K562 (cell line): ENCODE measurements at regions not wholly inside any gene's neighbourhood (a gene's known extent, or its start where the extent isn't known, plus 50 kb on each side); places are given as distances from the start of the nearest gene placed in this dataset.

ENCODE experiments used
- ATAC-seq: fragments of 200-7000 bp; cut with Tn5 transposase; 3 replicates; pipeline ENCODE4 v1.9.1; 2020; ENCODE audit warnings: moderate library complexity
- BruUV-seq: library from RNA; stranded (reverse); fragments of 400-500 nt; replicated peaks from 2 replicates; lab custom pipeline; 2021; lab: Mats Ljungman, UMichigan
- CTCF ChIA-PET: fragments of 300-600 bp; formaldehyde crosslinking; extraction: SDS; loops from one replicate; lab custom pipeline; 2021; ENCODE audit warnings: low intra/inter-chr PET ratio; lab: Yijun Ruan, JAX
- POLR2A ChIA-PET: fragments of 300-600, 350-650 bp; sonication (Branson Sonifier 250); formaldehyde crosslinking; extraction: SDS; loops from one replicate; lab custom pipeline; 2021; ENCODE audit warnings: antibody characterized with exemption, inconsistent platforms; lab: Yijun Ruan, JAX
- DNase-seq, 4 experiments: peaks; one replicate each; pipeline versions ENCODE4 v3.0.0 to v3.0.0-alpha.2; 2011 to 2018; ENCODE audit warnings: low spot score in 3 of 4, mixed read lengths in 3 of 4; ENCODE audit errors: extremely low read depth in 1 of 4
- FAIRE-seq: peaks from 2 replicates; lab custom pipeline; 2011; peaks lifted over from hg19 to GRCh38; lab: Jason Lieb, UNC
- H2AFZ ChIP-seq: 2 replicates; pipeline ENCODE4 v1.6.0; 2011; ENCODE audit warnings: low read depth, low read length, control low read depth, inconsistent platforms
- H3K27ac ChIP-seq: fragments of 200-600 bp; 3 replicates; pipeline ENCODE4 v1.8.0; 2011; ENCODE audit warnings: low read depth, mild to moderate bottlenecking, control low read depth, inconsistent platforms, low read length, moderate library complexity, mixed read lengths; ENCODE audit errors: extremely low read depth
- H3K27me3 ChIP-seq, 2 experiments: fragments of 300-600 bp in 1 of 2; 2 replicates in 1 of 2; 3 replicates in 1 of 2; pipeline versions ENCODE4 v1.6.0 to v1.8.0; 2011; ENCODE audit warnings: inconsistent platforms in 2 of 2, low read length in 2 of 2, mild to moderate bottlenecking in 1 of 2, mixed read lengths in 1 of 2, moderate library complexity in 1 of 2; ENCODE audit not compliant: control insufficient read depth in 2 of 2, insufficient read depth in 2 of 2
- H3K36me3 ChIP-seq: fragments of 300-600 bp; 3 replicates; pipeline ENCODE4 v1.8.0; 2011; ENCODE audit warnings: mild to moderate bottlenecking, low read length, inconsistent platforms; ENCODE audit not compliant: control insufficient read depth, insufficient read depth
- H3K4me1 ChIP-seq, 2 experiments: fragments of 200-600 bp in 1 of 2; replicated peaks in 1 of 2; 2 replicates in 1 of 2; 3 replicates in 1 of 2; pipeline versions ENCODE4 v1.5.1 to v1.8.0; 2011; ENCODE audit warnings: inconsistent platforms in 2 of 2, low read length in 2 of 2, mild to moderate bottlenecking in 1 of 2, mixed read lengths in 1 of 2, moderate library complexity in 1 of 2; ENCODE audit not compliant: control insufficient read depth in 2 of 2, insufficient read depth in 2 of 2
- H3K4me2 ChIP-seq: 2 replicates; pipeline ENCODE4 v1.6.1; 2011; ENCODE audit warnings: low read length, control low read depth, inconsistent platforms, mixed read lengths; ENCODE audit not compliant: insufficient read depth
- H3K4me3 ChIP-seq: fragments of 200-600 bp; sonication (generic), shearing (Covaris generic); 2 replicates; pipeline ENCODE4 v1.5.1; 2016; ENCODE audit warnings: control low read depth, inconsistent platforms
- H3K79me2 ChIP-seq: fragments of 200-600 bp; 3 replicates; pipeline ENCODE4 v1.8.0; 2011; ENCODE audit warnings: low read length, inconsistent platforms; ENCODE audit not compliant: control insufficient read depth, insufficient read depth
- H3K9ac ChIP-seq, 2 experiments: 2 replicates each; pipeline versions ENCODE4 v1.6.0 to v1.6.1; 2011; ENCODE audit warnings: low read depth in 2 of 2, low read length in 2 of 2, control low read depth in 1 of 2, inconsistent platforms in 1 of 2, mild to moderate bottlenecking in 1 of 2, mixed read lengths in 1 of 2; ENCODE audit not compliant: insufficient read depth in 1 of 2
- H3K9me1 ChIP-seq: one replicate; pipeline ENCODE4 v1.6.0; 2011; ENCODE audit warnings: inconsistent platforms, mild to moderate bottlenecking, low read length, moderate library complexity; ENCODE audit not compliant: control insufficient read depth, insufficient read depth
- H3K9me3 ChIP-seq: replicated peaks from 2 replicates; pipeline ENCODE4 v1.5.1; 2011; ENCODE audit warnings: low read depth, low read length, inconsistent platforms; ENCODE audit not compliant: control insufficient read depth, insufficient read depth
- H4K20me1 ChIP-seq: replicated peaks from 2 replicates; pipeline ENCODE4 v1.6.1; 2011; ENCODE audit warnings: low read length, inconsistent platforms, mixed read lengths; ENCODE audit not compliant: control insufficient read depth, insufficient read depth
- ARID2 ChIP-seq: fragments of 450-650 bp; IDR thresholded peaks from 2 replicates; pipeline ENCODE4 v1.6.1; 2017; ENCODE audit warnings: antibody characterized with exemption, mild to moderate bottlenecking
- CBX8 ChIP-seq: fragments of 200-600 bp; sonication (generic); IDR thresholded peaks from 2 replicates; pipeline ENCODE4 v1.6.1; 2012; ENCODE audit warnings: borderline replicate concordance, mixed run types, low read depth, mild to moderate bottlenecking, moderate library complexity, mixed read lengths, low read length, control low read depth, inconsistent platforms; ENCODE audit not compliant: poor library complexity, severe bottlenecking; ENCODE audit errors: extremely low read depth
- DLX4 ChIP-seq: fragments of 250-450 bp; sonication (Bioruptor Pico); IDR thresholded peaks from 2 replicates; pipeline ENCODE4 v1.6.1; 2021; ENCODE audit warnings: mild to moderate bottlenecking
- ETS2 ChIP-seq: IDR thresholded peaks from 2 replicates; pipeline ENCODE4 v1.6.1; 2016; ENCODE audit warnings: borderline replicate concordance, missing genetic modification characterization, mild to moderate bottlenecking, moderate library complexity, missing compliant biosample characterization; ENCODE audit not compliant: poor library complexity, severe bottlenecking
- HMG20B ChIP-seq: fragments of 250-450 bp; sonication (Bioruptor Pico); IDR thresholded peaks from 2 replicates; pipeline ENCODE4 v1.5.0; 2021; ENCODE audit warnings: mild to moderate bottlenecking
- LARP7 ChIP-seq: fragments of 450-650 bp; IDR thresholded peaks from 2 replicates; pipeline ENCODE4 v1.6.1; 2016
- MCM5 ChIP-seq: fragments of 450-650 bp; IDR thresholded peaks from 2 replicates; pipeline ENCODE4 v1.6.1; 2016; ENCODE audit warnings: low read depth
- SETDB1 ChIP-seq: IDR thresholded peaks from one replicate; pipeline ENCODE4 v1.6.1; 2012; ENCODE audit warnings: low read length, control low read depth, inconsistent platforms
- ZNF699 ChIP-seq: fragments of 250-450 bp; sonication (Bioruptor Pico); IDR thresholded peaks from 2 replicates; pipeline ENCODE4 v1.8.0; 2021; ENCODE audit warnings: mild to moderate bottlenecking, moderate library complexity; ENCODE audit not compliant: insufficient replicate concordance
- ZNF764 ChIP-seq: fragments of 250-450 bp; sonication (Bioruptor Pico); IDR thresholded peaks from 2 replicates; pipeline ENCODE4 v1.4.0; 2020; ENCODE audit warnings: low read depth, mild to moderate bottlenecking, moderate library complexity
- WGBS: fragments of 100-300 bp; shearing (Covaris generic); methylation state at CpG from one replicate; pipeline ENCODE4 v1.1.6; 2016; ENCODE audit warnings: low coverage, mixed read lengths; ENCODE audit not compliant: insufficient coverage; ENCODE audit errors: missing lambda C conversion rate; 5-methylcytosine and 5-hydroxymethylcytosine counted together
- in situ Hi-C: fragments of 300-500 bp; cut with MboI; formaldehyde crosslinking; loops from 4 replicates; pipeline ENCODE4 v1.15.0; 2018; ENCODE audit warnings: inconsistent platforms, mixed read lengths
- intact Hi-C: fragments of 100-400 bp; cut with micrococcal nuclease; formaldehyde crosslinking; loops from 2 replicates; pipeline ENCODE4 v1.14.2; 2022
- TF ChIP-seq, protein P1 (sequence below): IDR thresholded peaks from 3 replicates; pipeline ENCODE4 v1.6.1; 2011; ENCODE audit warnings: borderline replicate concordance, mild to moderate bottlenecking, moderate library complexity; ENCODE audit not compliant: insufficient read length; ENCODE audit errors: extremely low read depth
- TF ChIP-seq, protein P2 (sequence below), 2 experiments: fragments of 450-650 bp; conservative IDR thresholded peaks; 2 replicates each; pipeline ENCODE4 v1.6.1; 2017; ENCODE audit warnings: mild to moderate bottlenecking in 2 of 2, moderate library complexity in 2 of 2

DNA sequence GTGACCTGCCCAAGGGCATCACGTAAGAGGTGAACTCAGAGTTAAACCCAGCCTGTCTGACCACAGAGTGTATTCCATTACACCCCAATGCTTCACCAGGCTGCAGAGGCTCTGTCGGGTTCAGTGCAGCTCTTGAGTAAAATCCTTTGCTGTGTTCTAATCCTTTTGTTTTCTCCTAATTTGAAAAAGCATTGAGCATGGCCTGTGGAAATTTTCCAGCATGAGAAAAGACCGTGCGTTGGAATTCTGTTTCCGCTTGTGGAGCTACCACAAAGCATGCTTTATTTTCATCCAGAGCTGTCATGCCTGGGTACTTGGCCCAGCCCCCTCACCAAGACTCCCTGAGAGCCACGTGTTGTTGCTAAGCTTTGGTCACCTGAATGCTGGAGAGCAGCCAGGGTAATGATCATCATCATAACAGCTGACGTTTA is 317.6 kb downstream of the PRDM2 start (continued):
- TF ChIP-seq, protein P1, sequence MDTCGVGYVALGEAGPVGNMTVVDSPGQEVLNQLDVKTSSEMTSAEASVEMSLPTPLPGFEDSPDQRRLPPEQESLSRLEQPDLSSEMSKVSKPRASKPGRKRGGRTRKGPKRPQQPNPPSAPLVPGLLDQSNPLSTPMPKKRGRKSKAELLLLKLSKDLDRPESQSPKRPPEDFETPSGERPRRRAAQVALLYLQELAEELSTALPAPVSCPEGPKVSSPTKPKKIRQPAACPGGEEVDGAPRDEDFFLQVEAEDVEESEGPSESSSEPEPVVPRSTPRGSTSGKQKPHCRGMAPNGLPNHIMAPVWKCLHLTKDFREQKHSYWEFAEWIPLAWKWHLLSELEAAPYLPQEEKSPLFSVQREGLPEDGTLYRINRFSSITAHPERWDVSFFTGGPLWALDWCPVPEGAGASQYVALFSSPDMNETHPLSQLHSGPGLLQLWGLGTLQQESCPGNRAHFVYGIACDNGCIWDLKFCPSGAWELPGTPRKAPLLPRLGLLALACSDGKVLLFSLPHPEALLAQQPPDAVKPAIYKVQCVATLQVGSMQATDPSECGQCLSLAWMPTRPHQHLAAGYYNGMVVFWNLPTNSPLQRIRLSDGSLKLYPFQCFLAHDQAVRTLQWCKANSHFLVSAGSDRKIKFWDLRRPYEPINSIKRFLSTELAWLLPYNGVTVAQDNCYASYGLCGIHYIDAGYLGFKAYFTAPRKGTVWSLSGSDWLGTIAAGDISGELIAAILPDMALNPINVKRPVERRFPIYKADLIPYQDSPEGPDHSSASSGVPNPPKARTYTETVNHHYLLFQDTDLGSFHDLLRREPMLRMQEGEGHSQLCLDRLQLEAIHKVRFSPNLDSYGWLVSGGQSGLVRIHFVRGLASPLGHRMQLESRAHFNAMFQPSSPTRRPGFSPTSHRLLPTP = no peak

- 0% methylated on average over 1 of the region's 1 CpG for WGBS
- POLR2A ChIA-PET = interaction anchor here (0.6 kb wide), 1 partner anchor 113 kb away, joined by 3 read pairs; no protein-coding TSS in a partner anchor
- no peak for TF ChIP-seq DLX4
- no peak for TF ChIP-seq HMG20B (CRISPR knock-in tag)
- TF ChIP-seq MCM5 = no peak
- no peak for TF ChIP-seq ETS2
- no peak for TF ChIP-seq ARID2
- TF ChIP-seq ZNF699 = no peak
- TF ChIP-seq LARP7 = no peak
- TF ChIP-seq ZNF764 (CRISPR knock-in tag) = no peak
- TF ChIP-seq CBX8 = no peak
- TF ChIP-seq SETDB1 = no peak
- TF ChIP-seq, protein P2, sequence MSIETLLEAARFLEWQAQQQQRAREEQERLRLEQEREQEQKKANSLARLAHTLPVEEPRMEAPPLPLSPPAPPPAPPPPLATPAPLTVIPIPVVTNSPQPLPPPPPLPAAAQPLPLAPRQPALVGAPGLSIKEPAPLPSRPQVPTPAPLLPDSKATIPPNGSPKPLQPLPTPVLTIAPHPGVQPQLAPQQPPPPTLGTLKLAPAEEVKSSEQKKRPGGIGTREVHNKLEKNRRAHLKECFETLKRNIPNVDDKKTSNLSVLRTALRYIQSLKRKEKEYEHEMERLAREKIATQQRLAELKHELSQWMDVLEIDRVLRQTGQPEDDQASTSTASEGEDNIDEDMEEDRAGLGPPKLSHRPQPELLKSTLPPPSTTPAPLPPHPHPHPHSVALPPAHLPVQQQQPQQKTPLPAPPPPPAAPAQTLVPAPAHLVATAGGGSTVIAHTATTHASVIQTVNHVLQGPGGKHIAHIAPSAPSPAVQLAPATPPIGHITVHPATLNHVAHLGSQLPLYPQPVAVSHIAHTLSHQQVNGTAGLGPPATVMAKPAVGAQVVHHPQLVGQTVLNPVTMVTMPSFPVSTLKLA (conservative IDR thresholded peaks at IDR 0.05) = no peak
- Histone ChIP-seq H4K20me1 (no peaks in the 10 kb centered on the region; the same call in 1 of the 2 replicates), H3K9ac (no peak overlapping the region), H3K4me3 (no peak overlapping the region), H2AFZ (no peak overlapping the region), H3K4me1 (no peaks in the 10 kb centered on the region), H3K27ac (no peak overlapping the region), H3K9me3 (no peaks in the 10 kb centered on the region), H3K36me3 (no peaks in the 10 kb centered on the region), H3K9me1 (no peaks in the 10 kb centered on the region), H3K4me2 (no peak overlapping the region), H3K27me3 (peaks cover 2 to 5% of the 10 kb centered on the region in 2 experiments; a peak in 2 of 5 replicates), H3K79me2 (no peaks in the 10 kb centered on the region)
- intact Hi-C loops = no loop called here
- FAIRE-seq (no peak), DNase-seq (no peak), ATAC-seq (no peak)
- in situ Hi-C loops = no loop called here
- CTCF ChIA-PET = no interaction called here
- BruUV-seq = no TSS peak
These were observed 319.5 kb downstream of the PRDM2 start for GRCh38 chr1:14019461-14019860.
